HepG2 (cell line): ENCODE measurements at regions not wholly inside any gene's neighbourhood (a gene's known extent, or its start where the extent isn't known, plus 50 kb on each side); places are given as distances from the start of the nearest gene placed in this dataset.

Experiments
- ATAC-seq: fragments of 200-7000 bp; cut with Tn5 transposase; 3 replicates; pipeline ENCODE4 v1.9.1; 2020; ENCODE audit warnings: mild to moderate bottlenecking, moderate library complexity
- BruUV-seq: library from RNA; stranded (reverse); fragments of 400-500 nt; replicated peaks from 2 replicates; lab custom pipeline; 2021; lab: Mats Ljungman, UMichigan
- CTCF ChIA-PET: fragments of 300-600 bp; formaldehyde crosslinking; extraction: SDS; loops from one replicate; lab custom pipeline; 2021; ENCODE audit warnings: low total read pairs, inconsistent platforms, low intra/inter-chr PET ratio; lab: Yijun Ruan, JAX
- POLR2A ChIA-PET: fragments of 350-600 bp; sonication (Branson Sonifier 250); formaldehyde crosslinking; loops from one replicate; lab custom pipeline; 2020; ENCODE audit warnings: antibody characterized with exemption, inconsistent platforms; lab: Yijun Ruan, JAX
- DNase-seq: peaks from one replicate; pipeline ENCODE4 v3.0.0-alpha.2; 2015; ENCODE audit warnings: low spot score
- FAIRE-seq: peaks from 3 replicates; lab custom pipeline; 2011; peaks lifted over from hg19 to GRCh38; lab: Jason Lieb, UNC
- H2AFZ ChIP-seq: one replicate; pipeline ENCODE4 v1.6.1; 2011; ENCODE audit warnings: low read length, inconsistent platforms
- H3K27ac ChIP-seq: fragments of 300-600 bp; 3 replicates; pipeline ENCODE4 v1.8.0; 2011; ENCODE audit warnings: mixed run types, mild to moderate bottlenecking, mixed read lengths, low read length, inconsistent platforms; ENCODE audit not compliant: insufficient read depth; ENCODE audit errors: extremely low read length
- H3K27me3 ChIP-seq, 2 experiments: fragments of 200-600 bp in 1 of 2; 2 replicates in 1 of 2; 3 replicates in 1 of 2; pipeline versions ENCODE4 v1.6.0 to v1.8.0; 2011; ENCODE audit warnings: low read length in 2 of 2, mild to moderate bottlenecking in 2 of 2, moderate library complexity in 2 of 2, inconsistent platforms in 1 of 2; ENCODE audit not compliant: insufficient read depth in 2 of 2, control insufficient read depth in 1 of 2
- H3K36me3 ChIP-seq, 2 experiments: fragments of 200-600 bp in 1 of 2; replicated peaks in 1 of 2; 2 replicates in 1 of 2; 3 replicates in 1 of 2; pipeline versions ENCODE4 v1.5.1 to v1.8.0; 2011; ENCODE audit warnings: low read length in 2 of 2, inconsistent platforms in 1 of 2; ENCODE audit not compliant: insufficient read depth in 2 of 2, control insufficient read depth in 1 of 2
- H3K4me1 ChIP-seq: 2 replicates; pipeline ENCODE4 v1.5.1; 2012; ENCODE audit warnings: low read length, inconsistent platforms; ENCODE audit not compliant: insufficient read depth
- H3K4me2 ChIP-seq: 2 replicates; pipeline ENCODE4 v1.6.0; 2011; ENCODE audit warnings: low read depth, low read length, inconsistent platforms
- H3K4me3 ChIP-seq, 3 experiments: fragments of 200-600 bp in 1 of 3; sonication (generic), shearing (Covaris generic) in 1 of 3; replicated peaks in 1 of 3; 2 replicates each; pipeline ENCODE4 v1.5.1; 2011 to 2016; ENCODE audit warnings: low read length in 3 of 3, inconsistent platforms in 2 of 3, low read depth in 2 of 3, mild to moderate bottlenecking in 2 of 3, control low read depth in 1 of 3, mixed read lengths in 1 of 3; ENCODE audit not compliant: insufficient read depth in 1 of 3
- H3K79me2 ChIP-seq: one replicate; pipeline ENCODE4 v1.6.1; 2011; ENCODE audit warnings: low read length, inconsistent platforms; ENCODE audit not compliant: insufficient read depth
- H3K9ac ChIP-seq: 2 replicates; pipeline ENCODE4 v1.6.0; 2011; ENCODE audit warnings: mild to moderate bottlenecking, low read depth, low read length, inconsistent platforms; ENCODE audit not compliant: insufficient read depth
- H3K9me3 ChIP-seq: 2 replicates; pipeline ENCODE4 v1.5.1; 2012; ENCODE audit warnings: mild to moderate bottlenecking, low read length
- H4K20me1 ChIP-seq: 2 replicates; pipeline ENCODE4 v1.6.0; 2011; ENCODE audit warnings: inconsistent platforms, mild to moderate bottlenecking, low read length, moderate library complexity; ENCODE audit not compliant: insufficient read depth
- ARID3A ChIP-seq: IDR thresholded peaks from 2 replicates; pipeline ENCODE4 v1.6.1; 2012; ENCODE audit warnings: low read depth, low read length, improper control_type of control experiment
- ATF2 ChIP-seq: sonication (generic); formaldehyde crosslinking; IDR thresholded peaks from 2 replicates; pipeline ENCODE4 v1.4.0; 2020; ENCODE audit warnings: missing genetic modification reagents
- FOSL2 ChIP-seq: sonication (generic); formaldehyde crosslinking; IDR thresholded peaks from 2 replicates; pipeline ENCODE4 v1.4.0; 2020; ENCODE audit warnings: missing genetic modification reagents
- HES4 ChIP-seq: sonication (generic); formaldehyde crosslinking; IDR thresholded peaks from 2 replicates; pipeline ENCODE4 v1.9.0; 2021; ENCODE audit warnings: mild to moderate bottlenecking, missing genetic modification reagents, borderline replicate concordance
- KDM5B ChIP-seq: sonication (generic); formaldehyde crosslinking; IDR thresholded peaks from 2 replicates; pipeline ENCODE4 v1.4.0; 2020; ENCODE audit warnings: missing genetic modification reagents, mild to moderate bottlenecking, borderline replicate concordance
- MAF1 ChIP-seq: sonication (generic); formaldehyde crosslinking; IDR thresholded peaks from 2 replicates; pipeline ENCODE4 v1.5.0; 2020; ENCODE audit warnings: missing genetic modification reagents, borderline replicate concordance
- NCOA5 ChIP-seq: sonication (generic); formaldehyde crosslinking; IDR thresholded peaks from 2 replicates; pipeline ENCODE4 v1.4.0; 2020; ENCODE audit warnings: missing genetic modification reagents
- PCBP1 ChIP-seq: fragments of 200-400 bp; formaldehyde crosslinking; IDR thresholded peaks from 2 replicates; pipeline ENCODE4 v1.6.1; 2017; ENCODE audit warnings: mild to moderate bottlenecking, low read depth, low read length, borderline replicate concordance
- POLR2A ChIP-seq, 2 experiments: IDR thresholded peaks; 2 replicates each; pipeline ENCODE4 v1.6.1; 2011; ENCODE audit warnings: low read depth in 2 of 2, low read length in 2 of 2, mild to moderate bottlenecking in 1 of 2, moderate library complexity in 1 of 2; ENCODE audit not compliant: insufficient read depth in 1 of 2
- ZNF160 ChIP-seq: sonication (generic); formaldehyde crosslinking; IDR thresholded peaks from 2 replicates; pipeline ENCODE4 v1.8.0; 2022; ENCODE audit warnings: mild to moderate bottlenecking, inconsistent platforms, missing genetic modification reagents
- ZNF20 ChIP-seq: sonication (generic); formaldehyde crosslinking; IDR thresholded peaks from 2 replicates; pipeline ENCODE4 v1.4.0; 2020; ENCODE audit warnings: mild to moderate bottlenecking, moderate library complexity, missing genetic modification reagents
- ZNF547 ChIP-seq: sonication (generic); formaldehyde crosslinking; IDR thresholded peaks from 2 replicates; pipeline ENCODE4 v1.5.1; 2020; ENCODE audit warnings: mild to moderate bottlenecking, missing genetic modification reagents
- ZNF564 ChIP-seq: sonication (generic); formaldehyde crosslinking; IDR thresholded peaks from 2 replicates; pipeline ENCODE4 v1.8.1; 2023; ENCODE audit warnings: mild to moderate bottlenecking, missing genetic modification reagents
- ZNF597 ChIP-seq: sonication (generic); formaldehyde crosslinking; IDR thresholded peaks from 2 replicates; pipeline ENCODE4 v1.5.0; 2020; ENCODE audit warnings: missing genetic modification reagents
- ZNF674 ChIP-seq: sonication (generic); formaldehyde crosslinking; IDR thresholded peaks from 2 replicates; pipeline ENCODE4 v1.5.0; 2020; ENCODE audit warnings: low read depth, mild to moderate bottlenecking, missing genetic modification reagents
- ZNF777 ChIP-seq: sonication (generic); formaldehyde crosslinking; IDR thresholded peaks from 2 replicates; pipeline ENCODE4 v1.4.0; 2020; ENCODE audit warnings: missing genetic modification reagents
- WGBS: methylation state at CpG from one replicate; pipeline ENCODE4 v1.1.6; 2017; ENCODE audit warnings: low lambda C conversion rate; 5-methylcytosine and 5-hydroxymethylcytosine counted together
- in situ Hi-C: cut with HindIII; loops from 2 replicates; pipeline ENCODE4 v1.10.0; 2017; ENCODE audit warnings: low pct_unique_long_range_greater_than_20kb; ENCODE audit not compliant: extremely low pct_ligation_motif_present
- intact Hi-C: fragments of 100-400 bp; cut with micrococcal nuclease; formaldehyde crosslinking; loops from one replicate; pipeline ENCODE4 v1.10.0; 2022; ENCODE audit not compliant: unreplicated experiment
- TF ChIP-seq, protein P1 (sequence below): sonication (generic); formaldehyde crosslinking; IDR thresholded peaks from 2 replicates; pipeline ENCODE4 v1.4.0; 2020; ENCODE audit warnings: missing genetic modification reagents
- TF ChIP-seq, protein P2 (sequence below): sonication (generic); formaldehyde crosslinking; IDR thresholded peaks from 2 replicates; pipeline ENCODE4 v1.5.0; 2020; ENCODE audit warnings: mild to moderate bottlenecking, missing genetic modification reagents, borderline replicate concordance

DNA sequence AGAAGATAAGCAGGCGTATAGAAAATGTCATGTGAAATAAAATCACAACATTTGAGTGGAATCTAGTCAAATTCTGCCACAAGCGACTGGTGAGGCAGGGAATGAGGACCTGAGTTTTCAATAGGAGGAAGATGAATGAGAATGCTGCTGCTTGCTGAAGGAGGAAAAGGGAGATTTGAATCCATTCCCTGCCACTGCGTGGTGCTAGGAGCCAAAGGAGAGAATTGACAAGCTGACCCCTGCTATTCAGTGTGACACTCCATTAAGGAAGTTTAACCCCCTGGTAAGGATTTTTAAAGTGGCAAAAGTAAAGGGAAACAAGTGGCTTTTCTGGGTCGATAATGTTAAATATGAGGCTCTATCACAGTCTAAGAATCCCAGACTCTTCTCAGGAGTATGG is 314.0 kb downstream of the NAF1 start:
- H3K4me1 ChIP-seq: no peaks in the 10 kb centered on the region
- no peak overlapping the region for H3K4me3 ChIP-seq
- H3K9ac ChIP-seq: no peak overlapping the region
- no peak overlapping the region for H2AFZ ChIP-seq
- in situ Hi-C loops: no loop called here
- H3K79me2 ChIP-seq: no peaks in the 10 kb centered on the region
- no peak overlapping the region for H3K4me2 ChIP-seq
- no peaks in the 10 kb centered on the region for H3K9me3 ChIP-seq
- no peak for FAIRE-seq
- no peaks in the 10 kb centered on the region for H4K20me1 ChIP-seq
- CTCF ChIA-PET: no interaction called here
- no peak for DNase-seq
- TF ChIP-seq ZNF674 (CRISPR knock-in tag) (no peak), ZNF160 (CRISPR knock-in tag) (no peak), MAF1 (CRISPR knock-in tag) (no peak), FOSL2 (no peak), NCOA5 (CRISPR knock-in tag) (no peak), PCBP1 (no peak), ZNF20 (CRISPR knock-in tag) (no peak), ATF2 (no peak), ZNF777 (no peak), ZNF547 (no peak), ARID3A (no peak), POLR2A (IDR thresholded peaks at IDR 0.05; ENCODE audit: insufficient read depth in 1 of 2, low read depth in 2 of 2, low read length in 2 of 2) (no peak), ZNF597 (CRISPR knock-in tag) (no peak), KDM5B (CRISPR knock-in tag) (no peak), ZNF564 (CRISPR knock-in tag) (no peak), HES4 (CRISPR knock-in tag) (no peak)
- TF ChIP-seq, protein P1, sequence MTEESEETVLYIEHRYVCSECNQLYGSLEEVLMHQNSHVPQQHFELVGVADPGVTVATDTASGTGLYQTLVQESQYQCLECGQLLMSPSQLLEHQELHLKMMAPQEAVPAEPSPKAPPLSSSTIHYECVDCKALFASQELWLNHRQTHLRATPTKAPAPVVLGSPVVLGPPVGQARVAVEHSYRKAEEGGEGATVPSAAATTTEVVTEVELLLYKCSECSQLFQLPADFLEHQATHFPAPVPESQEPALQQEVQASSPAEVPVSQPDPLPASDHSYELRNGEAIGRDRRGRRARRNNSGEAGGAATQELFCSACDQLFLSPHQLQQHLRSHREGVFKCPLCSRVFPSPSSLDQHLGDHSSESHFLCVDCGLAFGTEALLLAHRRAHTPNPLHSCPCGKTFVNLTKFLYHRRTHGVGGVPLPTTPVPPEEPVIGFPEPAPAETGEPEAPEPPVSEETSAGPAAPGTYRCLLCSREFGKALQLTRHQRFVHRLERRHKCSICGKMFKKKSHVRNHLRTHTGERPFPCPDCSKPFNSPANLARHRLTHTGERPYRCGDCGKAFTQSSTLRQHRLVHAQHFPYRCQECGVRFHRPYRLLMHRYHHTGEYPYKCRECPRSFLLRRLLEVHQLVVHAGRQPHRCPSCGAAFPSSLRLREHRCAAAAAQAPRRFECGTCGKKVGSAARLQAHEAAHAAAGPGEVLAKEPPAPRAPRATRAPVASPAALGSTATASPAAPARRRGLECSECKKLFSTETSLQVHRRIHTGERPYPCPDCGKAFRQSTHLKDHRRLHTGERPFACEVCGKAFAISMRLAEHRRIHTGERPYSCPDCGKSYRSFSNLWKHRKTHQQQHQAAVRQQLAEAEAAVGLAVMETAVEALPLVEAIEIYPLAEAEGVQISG (CRISPR knock-in tag): no peak
- TF ChIP-seq, protein P2, sequence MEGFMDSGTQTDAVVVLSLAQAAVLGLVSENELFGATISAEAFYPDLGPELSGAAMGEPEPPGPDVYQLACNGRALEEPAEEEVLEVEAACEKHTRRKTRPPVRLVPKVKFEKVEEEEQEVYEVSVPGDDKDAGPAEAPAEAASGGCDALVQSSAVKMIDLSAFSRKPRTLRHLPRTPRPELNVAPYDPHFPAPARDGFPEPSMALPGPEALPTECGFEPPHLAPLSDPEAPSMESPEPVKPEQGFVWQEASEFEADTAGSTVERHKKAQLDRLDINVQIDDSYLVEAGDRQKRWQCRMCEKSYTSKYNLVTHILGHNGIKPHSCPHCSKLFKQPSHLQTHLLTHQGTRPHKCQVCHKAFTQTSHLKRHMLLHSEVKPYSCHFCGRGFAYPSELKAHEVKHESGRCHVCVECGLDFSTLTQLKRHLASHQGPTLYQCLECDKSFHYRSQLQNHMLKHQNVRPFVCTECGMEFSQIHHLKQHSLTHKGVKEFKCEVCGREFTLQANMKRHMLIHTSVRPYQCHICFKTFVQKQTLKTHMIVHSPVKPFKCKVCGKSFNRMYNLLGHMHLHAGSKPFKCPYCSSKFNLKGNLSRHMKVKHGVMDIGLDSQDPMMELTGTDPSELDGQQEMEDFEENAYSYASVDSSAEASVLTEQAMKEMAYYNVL (CRISPR knock-in tag): no peak
- TF ChIP-seq, all 625 proteins: peak for 0
- no peaks in the 10 kb centered on the region for H3K27me3 ChIP-seq
- WGBS: 22% methylated on average over 4 of the region's 4 CpGs
- no peak overlapping the region for H3K27ac ChIP-seq
- POLR2A ChIA-PET: no interaction called here
- BruUV-seq: no TSS peak
- H3K36me3 ChIP-seq: no peaks in the 10 kb centered on the region
- ATAC-seq: no peak
- intact Hi-C loops: no loop called here
